ENCODE measurements at regions not wholly inside any gene's neighbourhood (a gene's known extent, or its start where the extent isn't known, plus 50 kb on each side); places are given as distances from the start of the nearest gene placed in this dataset.
"Not testable (repeated sequence)": the region's sequence is repeated elsewhere in the genome, so short reads cannot be mapped to it uniquely, and the experiment has no call there.

GRCh38 chr13:42424182-42424581 is 149.8 kb upstream of the TNFSF11 start:
- Histone ChIP-seq H3K27me3 (no peaks in the 10 kb centered on the region), H2AFZ (replicated peaks) (no peak overlapping the region), H3K27ac (no peak overlapping the region), H3K4me3 (no peak overlapping the region), H3K4me2 (no peak overlapping the region), H3K9me3 (ENCODE audit: low read depth) (peaks cover 11% of the 10 kb centered on the region), H3K36me3 (no peaks in the 10 kb centered on the region), H3K9ac (no peak overlapping the region), H4K20me1 (ENCODE audit: low read depth) (no peaks in the 10 kb centered on the region), H3F3A (ENCODE audit: low read depth) (no peaks in the 10 kb centered on the region), H3K4me1 (no peaks in the 10 kb centered on the region), H3K79me2 (ENCODE audit: low read depth) (no peaks in the 10 kb centered on the region)
- Mint-ChIP-seq H3K27ac (no peak overlapping the region), H3K27me3 (ENCODE audit: insufficient read depth, low read depth) (no peaks in the 10 kb centered on the region), H3K36me3 (no peaks in the 10 kb centered on the region), H3K9me3 (peaks cover 9% of the 10 kb centered on the region), H3K4me1 (no peaks in the 10 kb centered on the region), H3K4me3 (no peak overlapping the region)
- TF ChIP-seq CTCF (IDR thresholded peaks at IDR 0.05), result no peak
- no peak for TF ChIP-seq EZH2 (IDR thresholded peaks at IDR 0.05)
- no peak for TF ChIP-seq EZH2phosphoT487 (IDR thresholded peaks at IDR 0.05)
- DNase-seq (ENCODE audit: low spot score), result no peak

- Histone ChIP-seq H3K4me1 (no peaks in the 10 kb centered on the region), H3K79me2 (ENCODE audit: low read depth) (no peaks in the 10 kb centered on the region), H4K20me1 (ENCODE audit: low read depth) (no peaks in the 10 kb centered on the region), H3K27ac (no peak overlapping the region), H3F3A (ENCODE audit: low read depth) (no peaks in the 10 kb centered on the region), H3K27me3 (no peaks in the 10 kb centered on the region), H3K36me3 (no peaks in the 10 kb centered on the region), H3K9me3 (ENCODE audit: low read depth) (no peaks in the 10 kb centered on the region), H3K9ac (no peak overlapping the region), H3K4me3 (no peak overlapping the region), H2AFZ (replicated peaks) (no peak overlapping the region), H3K4me2 (no peak overlapping the region)
- Mint-ChIP-seq H3K27me3 (ENCODE audit: insufficient read depth, low read depth) (no peaks in the 10 kb centered on the region), H3K4me3 (no peak overlapping the region), H3K27ac (no peak overlapping the region), H3K4me1 (no peaks in the 10 kb centered on the region), H3K36me3 (no peaks in the 10 kb centered on the region), H3K9me3 (peaks cover 30% of the 10 kb centered on the region)
- DNase-seq (ENCODE audit: low spot score), result no peak
- no peak for TF ChIP-seq EZH2 (IDR thresholded peaks at IDR 0.05)
- TF ChIP-seq CTCF (IDR thresholded peaks at IDR 0.05), result no peak
- no peak for TF ChIP-seq EZH2phosphoT487 (IDR thresholded peaks at IDR 0.05)
Measured at GRCh38 chr13:42445354-42445753, 128.6 kb upstream of the TNFSF11 start.

GRCh38 chr13:42446597-42446996 is 127.4 kb upstream of the TNFSF11 start:
- not testable (repeated sequence) for H3K27ac Mint-ChIP-seq; H2AFZ ChIP-seq (replicated peaks); H3K9me3 ChIP-seq (ENCODE audit: low read depth)

GRCh38 chr13:42453091-42453645 is 120.8 kb upstream of the TNFSF11 start:
- no peak overlapping the region for H3K9ac ChIP-seq
- Mint-ChIP-seq H3K27ac (no peak overlapping the region), H3K4me1 (no peaks in the 10 kb centered on the region), H3K27me3 (ENCODE audit: insufficient read depth, low read depth) (peaks cover 2% of the 10 kb centered on the region), H3K4me3 (no peak overlapping the region), H3K9me3 (no peaks in the 10 kb centered on the region), H3K36me3 (no peaks in the 10 kb centered on the region)
- H4K20me1 ChIP-seq (ENCODE audit: low read depth), result no peaks in the 10 kb centered on the region
- H3K27ac ChIP-seq, result no peak overlapping the region
- H3K79me2 ChIP-seq (ENCODE audit: low read depth), result no peaks in the 10 kb centered on the region
- H3K4me2 ChIP-seq, result no peak overlapping the region
- H3K4me1 ChIP-seq, result no peaks in the 10 kb centered on the region
- H3K9me3 ChIP-seq (ENCODE audit: low read depth), result no peaks in the 10 kb centered on the region
- TF ChIP-seq EZH2phosphoT487 (IDR thresholded peaks at IDR 0.05), result no peak
- TF ChIP-seq EZH2 (IDR thresholded peaks at IDR 0.05), result no peak
- no peak for TF ChIP-seq CTCF (IDR thresholded peaks at IDR 0.05)
- no peaks in the 10 kb centered on the region for H3K36me3 ChIP-seq
- DNase-seq (ENCODE audit: low spot score), result no peak
- H3K4me3 ChIP-seq, result no peak overlapping the region
- H3K27me3 ChIP-seq, result no peaks in the 10 kb centered on the region
- H2AFZ ChIP-seq (replicated peaks), result no peak overlapping the region
- no peaks in the 10 kb centered on the region for H3F3A ChIP-seq (ENCODE audit: low read depth)

More at GRCh38 chr13:42446597-42446996, 127.4 kb upstream of the TNFSF11 start:
- H3K4me3 ChIP-seq; H3K4me1 ChIP-seq; H3K36me3 ChIP-seq; H3K36me3 Mint-ChIP-seq; H3F3A ChIP-seq (ENCODE audit: low read depth); H3K27me3 ChIP-seq; H3K4me1 Mint-ChIP-seq; H3K4me2 ChIP-seq; H3K27me3 Mint-ChIP-seq (ENCODE audit: insufficient read depth, low read depth); H3K27ac ChIP-seq; H3K79me2 ChIP-seq (ENCODE audit: low read depth); DNase-seq (ENCODE audit: low spot score); H3K4me3 Mint-ChIP-seq; H3K9ac ChIP-seq; H4K20me1 ChIP-seq (ENCODE audit: low read depth): not testable (repeated sequence)
- peaks cover 30% of the 10 kb centered on the region for H3K9me3 Mint-ChIP-seq
